ENCODE measurements at regions not wholly inside any gene's neighbourhood (a gene's known extent, or its start where the extent isn't known, plus 50 kb on each side); places are given as distances from the start of the nearest gene placed in this dataset.

DNA sequence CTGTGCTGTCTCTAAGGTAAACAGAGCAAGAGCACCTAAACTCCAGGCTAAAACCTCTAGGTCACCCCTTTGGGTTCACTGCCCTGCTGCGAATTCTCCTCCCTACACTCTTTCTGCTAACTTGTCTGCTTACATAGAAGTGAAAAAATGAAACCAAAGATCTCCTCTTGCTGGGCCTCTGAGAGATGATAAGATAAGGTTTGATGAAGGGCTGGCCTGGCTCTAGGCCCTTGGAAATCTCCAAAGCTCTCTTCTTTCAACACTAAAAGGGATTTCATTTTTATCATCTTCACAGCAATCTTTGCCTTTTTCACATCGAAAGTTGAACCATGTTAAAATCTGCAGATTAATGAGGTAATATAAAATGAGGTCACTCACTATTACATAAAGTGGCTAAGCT, 450.8 kb upstream of the TLE4 start:
- Histone ChIP-seq H3K4me1 (ENCODE audit: insufficient read depth, low read length) (no peaks in the 10 kb centered on the region), H3K4me3 (ENCODE audit: low read length) (no peak overlapping the region), H3K36me3 (ENCODE audit: insufficient read depth, low read length) (no peaks in the 10 kb centered on the region), H3K27ac (ENCODE audit: low read depth, low read length) (no peak overlapping the region), H3K9me3 (ENCODE audit: low read length) (no peaks in the 10 kb centered on the region), H3K27me3 (ENCODE audit: insufficient read depth, low read length, poor library complexity, severe bottlenecking) (no peaks in the 10 kb centered on the region)
- no peak overlapping the region for H3K4me3 Mint-ChIP-seq
- no peak overlapping the region for H3K27ac Mint-ChIP-seq
- peaks cover 0 to 1% of the 10 kb centered on the region in 2 donors for H3K27me3 Mint-ChIP-seq
- H3K9me3 Mint-ChIP-seq, result peaks cover 0 to 8% (median 0%) of the 10 kb centered on the region in 5 donors
- ChIA-PET CTCF (no interaction called here), POLR2A (no interaction called here)
- H3K4me1 Mint-ChIP-seq, result no peaks in the 10 kb centered on the region
- no peak for DNase-seq
- no peaks in the 10 kb centered on the region for H3K36me3 Mint-ChIP-seq

DNA sequence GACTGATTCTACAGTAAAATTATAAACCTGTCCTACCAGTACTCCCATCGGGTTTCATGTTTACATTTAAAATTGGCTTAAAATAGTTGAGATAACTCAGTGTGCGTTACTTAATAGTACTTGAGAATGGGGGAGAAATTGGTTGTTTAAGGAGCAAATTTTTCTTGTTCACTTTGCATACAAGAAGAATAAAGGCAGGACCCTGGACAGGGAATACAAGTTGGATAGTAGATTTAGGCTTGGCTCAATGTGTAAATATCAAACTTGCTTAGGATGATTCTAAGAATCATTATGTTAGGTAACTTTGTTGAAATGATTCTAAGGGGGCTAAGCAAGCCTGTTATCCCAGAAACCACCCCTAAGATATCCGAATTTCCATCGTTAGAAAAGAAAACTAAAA, 448.4 kb upstream of the TLE4 start:
- Histone ChIP-seq H3K4me3 (ENCODE audit: low read length) (no peak overlapping the region), H3K4me1 (ENCODE audit: insufficient read depth, low read length) (no peaks in the 10 kb centered on the region), H3K9me3 (ENCODE audit: low read length) (no peaks in the 10 kb centered on the region), H3K27ac (ENCODE audit: low read depth, low read length) (no peak overlapping the region), H3K36me3 (ENCODE audit: insufficient read depth, low read length) (no peaks in the 10 kb centered on the region), H3K27me3 (ENCODE audit: insufficient read depth, low read length, poor library complexity, severe bottlenecking) (no peaks in the 10 kb centered on the region)
- H3K36me3 Mint-ChIP-seq, result no peaks in the 10 kb centered on the region
- peaks cover 0 to 8% (median 0%) of the 10 kb centered on the region in 5 donors for H3K9me3 Mint-ChIP-seq
- H3K27me3 Mint-ChIP-seq, result peaks cover 0 to 3% of the 10 kb centered on the region in 2 donors
- H3K27ac Mint-ChIP-seq, result no peak overlapping the region
- POLR2A ChIA-PET, result no interaction called here
- CTCF ChIA-PET, result no interaction called here
- no peak overlapping the region for H3K4me3 Mint-ChIP-seq
- DNase-seq, result no peak
- H3K4me1 Mint-ChIP-seq, result no peaks in the 10 kb centered on the region

DNA sequence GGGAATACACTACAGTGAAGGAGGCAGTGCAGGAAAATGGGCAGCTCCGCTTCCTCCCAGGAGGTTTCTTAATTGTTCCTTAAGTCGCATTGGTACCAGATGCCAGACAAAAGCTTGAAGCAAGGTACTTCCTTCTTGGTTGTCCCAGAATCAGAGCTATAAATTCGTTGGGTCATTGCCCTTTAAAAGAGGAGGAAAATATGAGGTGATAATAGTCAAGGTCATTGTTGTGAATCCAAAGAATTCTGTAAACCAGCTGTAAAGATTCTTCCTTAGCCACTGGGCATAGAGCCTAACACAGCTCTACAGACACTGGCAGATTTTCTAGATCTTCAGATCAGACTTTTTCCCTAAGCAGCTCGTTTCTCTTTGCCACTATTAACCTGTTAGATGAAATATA, 444.1 kb upstream of the TLE4 start:
- no peak overlapping the region for H3K4me3 Mint-ChIP-seq
- Histone ChIP-seq H3K4me3 (ENCODE audit: low read length) (no peak overlapping the region), H3K27ac (ENCODE audit: low read depth, low read length) (no peak overlapping the region), H3K36me3 (ENCODE audit: insufficient read depth, low read length) (no peaks in the 10 kb centered on the region), H3K4me1 (ENCODE audit: insufficient read depth, low read length) (no peaks in the 10 kb centered on the region), H3K9me3 (ENCODE audit: low read length) (no peaks in the 10 kb centered on the region), H3K27me3 (ENCODE audit: insufficient read depth, low read length, poor library complexity, severe bottlenecking) (no peaks in the 10 kb centered on the region)
- peaks cover 0 to 3% (median 0%) of the 10 kb centered on the region in 5 donors for H3K9me3 Mint-ChIP-seq
- CTCF ChIA-PET, result interaction anchor here (1.4 kb wide), 1 partner anchor 19 kb away, joined by 3 read pairs; no protein-coding TSS in a partner anchor
- POLR2A ChIA-PET, result no interaction called here
- peaks cover 0 to 3% of the 10 kb centered on the region in 2 donors for H3K27me3 Mint-ChIP-seq
- H3K36me3 Mint-ChIP-seq, result no peaks in the 10 kb centered on the region
- no peak for DNase-seq
- no peaks in the 10 kb centered on the region for H3K4me1 Mint-ChIP-seq
- H3K27ac Mint-ChIP-seq, result no peak overlapping the region

DNA sequence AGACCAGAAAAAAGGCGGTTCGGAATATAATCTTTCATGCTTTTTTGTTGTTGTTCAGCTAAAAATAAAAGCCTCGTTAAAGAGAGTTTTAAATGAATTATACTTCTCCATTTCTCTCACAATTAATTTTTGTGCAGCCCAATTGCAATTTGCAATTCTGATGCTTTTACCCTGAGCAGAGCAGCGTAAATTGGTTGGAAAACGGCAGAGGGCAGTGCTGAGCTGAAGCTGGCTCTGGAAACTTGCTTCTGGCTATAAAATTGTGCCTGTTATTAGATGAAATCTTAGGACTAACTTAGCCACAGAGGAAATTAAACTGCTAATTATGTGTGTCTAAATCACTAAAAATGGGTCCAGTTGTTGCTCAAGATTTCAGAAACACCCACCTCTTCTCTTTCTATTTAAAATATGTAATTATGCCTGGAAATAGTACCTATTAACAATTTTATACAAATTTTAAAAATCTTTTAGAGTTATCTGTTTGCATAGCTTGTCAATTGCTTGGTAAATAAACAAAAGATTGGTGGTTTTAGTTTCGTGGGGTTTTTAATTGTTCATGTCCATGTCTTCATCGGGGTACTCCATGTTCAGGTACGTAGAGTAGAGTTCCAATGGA, 441.8 kb upstream of the TLE4 start:
- Mint-ChIP-seq H3K4me1 (no peaks in the 10 kb centered on the region), H3K9me3 (no peaks in the 10 kb centered on the region), H3K36me3 (no peaks in the 10 kb centered on the region), H3K27ac (no peak overlapping the region), H3K4me3 (no peak overlapping the region), H3K27me3 (peaks cover 0 to 3% of the 10 kb centered on the region in 2 donors)
- no peak overlapping the region for H3K4me3 ChIP-seq (ENCODE audit: low read length)
- H3K9me3 ChIP-seq (ENCODE audit: low read length), result no peaks in the 10 kb centered on the region
- no peaks in the 10 kb centered on the region for H3K36me3 ChIP-seq (ENCODE audit: insufficient read depth, low read length)
- DNase-seq, result no peak
- H3K27me3 ChIP-seq (ENCODE audit: insufficient read depth, low read length, poor library complexity, severe bottlenecking), result no peaks in the 10 kb centered on the region
- ChIA-PET CTCF (no interaction called here), POLR2A (no interaction called here)
- no peaks in the 10 kb centered on the region for H3K4me1 ChIP-seq (ENCODE audit: insufficient read depth, low read length)
- H3K27ac ChIP-seq (ENCODE audit: low read depth, low read length), result no peak overlapping the region

DNA sequence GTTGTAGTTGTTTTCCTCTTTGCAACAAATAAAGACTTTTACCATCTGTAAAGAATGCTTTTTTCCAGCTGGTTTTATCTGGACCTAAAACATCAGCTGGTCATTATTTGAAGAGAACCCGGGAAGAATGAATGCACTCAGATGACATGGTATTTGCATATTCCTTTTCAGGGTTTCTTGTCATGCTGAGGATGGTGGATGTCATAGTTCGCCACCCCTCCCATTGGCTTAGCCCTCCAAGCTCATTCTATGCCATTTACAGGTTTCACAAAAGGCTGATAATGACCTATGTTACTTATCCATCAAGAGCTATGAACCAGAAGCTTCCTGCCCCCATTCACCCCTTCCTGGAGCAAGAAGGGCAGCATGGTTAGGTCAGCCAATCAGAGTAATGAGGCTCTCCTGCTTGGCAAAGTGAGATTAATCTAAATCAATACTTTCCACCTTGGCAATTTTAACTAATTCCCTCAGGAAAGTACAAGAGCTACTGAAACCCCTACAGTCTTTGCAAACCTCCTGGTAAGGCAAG, 440.5 kb upstream of the TLE4 start:
- H3K9me3 ChIP-seq (ENCODE audit: low read length), result no peaks in the 10 kb centered on the region
- H3K4me3 ChIP-seq (ENCODE audit: low read length), result no peak overlapping the region
- H3K27ac ChIP-seq (ENCODE audit: low read depth, low read length), result no peak overlapping the region
- no peak for DNase-seq
- CTCF ChIA-PET, result no interaction called here
- H3K27ac Mint-ChIP-seq, result no peak overlapping the region
- H3K4me3 Mint-ChIP-seq, result no peak overlapping the region
- no peaks in the 10 kb centered on the region for H3K4me1 ChIP-seq (ENCODE audit: insufficient read depth, low read length)
- no peaks in the 10 kb centered on the region for H3K9me3 Mint-ChIP-seq
- H3K36me3 ChIP-seq (ENCODE audit: insufficient read depth, low read length), result no peaks in the 10 kb centered on the region
- H3K36me3 Mint-ChIP-seq, result no peaks in the 10 kb centered on the region
- POLR2A ChIA-PET, result no interaction called here
- no peaks in the 10 kb centered on the region for H3K27me3 ChIP-seq (ENCODE audit: insufficient read depth, low read length, poor library complexity, severe bottlenecking)
- no peaks in the 10 kb centered on the region for H3K4me1 Mint-ChIP-seq
- H3K27me3 Mint-ChIP-seq, result peaks cover 0 to 2% of the 10 kb centered on the region in 2 donors

DNA sequence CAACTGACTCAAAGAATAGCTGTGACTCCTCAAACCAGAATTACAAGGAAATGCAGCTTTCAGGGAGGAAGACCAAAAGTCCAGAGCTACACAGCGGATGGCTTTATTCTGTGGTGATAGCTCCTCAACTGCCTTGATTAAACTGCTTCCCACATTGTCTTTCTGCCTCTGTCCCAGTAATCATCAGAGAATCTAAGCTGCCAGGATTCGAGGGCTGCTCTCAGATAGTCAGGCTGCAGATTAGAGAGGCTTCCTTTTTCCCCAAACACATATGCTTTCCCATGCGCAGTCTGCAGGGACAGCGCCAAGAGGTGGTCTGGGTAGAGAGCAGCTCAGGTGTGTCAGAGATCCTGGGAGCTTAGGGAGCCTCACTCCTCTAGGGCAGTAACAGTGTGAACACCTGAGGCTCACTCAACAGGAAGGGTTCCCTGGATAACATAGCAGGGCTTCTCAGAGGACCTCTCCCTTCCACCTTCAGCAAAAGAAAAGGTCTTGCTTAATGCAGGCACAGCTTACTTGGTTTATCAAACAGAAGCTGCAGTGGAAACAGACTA, 439.9 kb upstream of the TLE4 start:
- Mint-ChIP-seq H3K27ac (no peak overlapping the region), H3K4me3 (no peak overlapping the region), H3K4me1 (no peaks in the 10 kb centered on the region), H3K36me3 (no peaks in the 10 kb centered on the region), H3K9me3 (no peaks in the 10 kb centered on the region), H3K27me3 (peaks cover 0 to 2% of the 10 kb centered on the region in 2 donors)
- H3K36me3 ChIP-seq (ENCODE audit: insufficient read depth, low read length), result no peaks in the 10 kb centered on the region
- no peak overlapping the region for H3K27ac ChIP-seq (ENCODE audit: low read depth, low read length)
- no peaks in the 10 kb centered on the region for H3K9me3 ChIP-seq (ENCODE audit: low read length)
- no peaks in the 10 kb centered on the region for H3K27me3 ChIP-seq (ENCODE audit: insufficient read depth, low read length, poor library complexity, severe bottlenecking)
- no peaks in the 10 kb centered on the region for H3K4me1 ChIP-seq (ENCODE audit: insufficient read depth, low read length)
- ChIA-PET CTCF (no interaction called here), POLR2A (no interaction called here)
- DNase-seq, result no peak
- H3K4me3 ChIP-seq (ENCODE audit: low read length), result no peak overlapping the region

DNA sequence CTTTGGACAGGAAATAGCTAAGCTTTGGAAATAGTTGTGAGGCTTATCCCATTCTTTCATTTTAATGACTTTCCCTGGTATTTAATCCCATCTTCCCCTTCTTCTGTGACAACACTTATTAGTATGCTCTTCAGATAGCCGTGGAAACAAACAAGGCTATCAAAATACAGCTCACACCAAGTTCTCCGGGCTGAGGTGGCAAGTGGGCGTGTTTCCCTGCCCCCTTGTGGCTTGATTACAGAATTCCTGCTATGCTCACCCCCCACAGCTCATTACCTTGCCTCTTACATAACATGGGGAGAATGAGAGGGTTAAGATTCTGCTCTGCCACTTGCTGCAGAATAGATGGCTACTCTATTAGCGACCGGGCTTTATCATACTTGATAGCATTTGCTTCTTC, 437.1 kb upstream of the TLE4 start:
- CTCF ChIA-PET, result interaction anchor here (1.4 kb wide), 1 partner anchor 13 kb away, joined by 3 read pairs; no protein-coding TSS in a partner anchor
- H3K27ac ChIP-seq (ENCODE audit: low read depth, low read length), result no peak overlapping the region
- H3K9me3 Mint-ChIP-seq, result no peaks in the 10 kb centered on the region
- H3K4me3 Mint-ChIP-seq, result no peak overlapping the region
- H3K36me3 ChIP-seq (ENCODE audit: insufficient read depth, low read length), result no peaks in the 10 kb centered on the region
- no peaks in the 10 kb centered on the region for H3K4me1 ChIP-seq (ENCODE audit: insufficient read depth, low read length)
- no peak overlapping the region for H3K27ac Mint-ChIP-seq
- H3K9me3 ChIP-seq (ENCODE audit: low read length), result no peaks in the 10 kb centered on the region
- H3K27me3 ChIP-seq (ENCODE audit: insufficient read depth, low read length, poor library complexity, severe bottlenecking), result no peaks in the 10 kb centered on the region
- H3K4me3 ChIP-seq (ENCODE audit: low read length), result no peak overlapping the region
- no peaks in the 10 kb centered on the region for H3K4me1 Mint-ChIP-seq
- no peak for DNase-seq
- POLR2A ChIA-PET, result no interaction called here
- no peaks in the 10 kb centered on the region for H3K27me3 Mint-ChIP-seq
- H3K36me3 Mint-ChIP-seq, result no peaks in the 10 kb centered on the region

DNA sequence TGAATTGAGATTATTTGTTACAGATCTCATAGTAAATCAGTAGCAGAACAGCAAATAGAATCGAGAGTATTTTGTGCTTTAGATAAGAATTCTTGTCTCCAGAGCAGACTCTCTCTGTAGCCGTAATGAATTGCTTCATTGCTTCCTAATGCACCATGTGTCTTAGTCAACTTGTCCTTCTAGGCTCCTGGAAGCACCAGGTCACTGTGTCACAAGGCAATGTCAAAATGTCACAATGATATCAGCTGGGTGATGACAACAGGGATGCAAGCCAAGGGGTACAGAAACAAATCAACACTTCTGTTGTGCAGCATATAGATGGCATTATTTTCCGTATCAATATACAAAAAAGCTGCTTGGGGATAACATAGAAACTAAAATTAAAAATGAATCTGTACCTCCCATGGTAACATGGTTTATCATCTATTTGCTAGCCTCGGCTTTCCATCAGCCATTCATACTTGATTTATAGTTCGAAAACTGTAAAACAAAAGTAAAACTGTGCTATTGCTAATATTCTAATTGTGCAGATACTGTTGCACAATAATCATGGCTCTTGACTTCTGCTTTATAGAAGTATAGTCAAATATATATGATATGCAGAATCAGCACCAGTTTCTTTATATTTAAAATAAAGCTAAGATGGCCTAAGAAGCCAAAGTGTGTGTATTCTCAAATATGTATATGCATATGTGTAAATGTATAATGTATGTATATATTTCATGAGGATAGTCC, 435.9 kb upstream of the TLE4 start:
- DNase-seq, result no peak
- no peaks in the 10 kb centered on the region for H3K27me3 ChIP-seq (ENCODE audit: insufficient read depth, low read length, poor library complexity, severe bottlenecking)
- no peak overlapping the region for H3K27ac ChIP-seq (ENCODE audit: low read depth, low read length)
- Mint-ChIP-seq H3K4me1 (no peaks in the 10 kb centered on the region), H3K27ac (no peak overlapping the region), H3K4me3 (no peak overlapping the region), H3K36me3 (no peaks in the 10 kb centered on the region), H3K27me3 (no peaks in the 10 kb centered on the region), H3K9me3 (no peaks in the 10 kb centered on the region)
- no peaks in the 10 kb centered on the region for H3K36me3 ChIP-seq (ENCODE audit: insufficient read depth, low read length)
- CTCF ChIA-PET, result no interaction called here
- no peaks in the 10 kb centered on the region for H3K4me1 ChIP-seq (ENCODE audit: insufficient read depth, low read length)
- no peaks in the 10 kb centered on the region for H3K9me3 ChIP-seq (ENCODE audit: low read length)
- H3K4me3 ChIP-seq (ENCODE audit: low read length), result no peak overlapping the region
- POLR2A ChIA-PET, result no interaction called here
